GM19468 (cell line): ENCODE measurements at regions not wholly inside any gene's neighbourhood (a gene's known extent, or its start where the extent isn't known, plus 50 kb on each side); places are given as distances from the start of the nearest gene placed in this dataset.

ENCODE experiments used
- ATAC-seq: cut with Tn5 transposase; IDR thresholded peaks from one replicate; pipeline ENCODE4 v1.9.1; 2021; ENCODE audit warnings: mild to moderate bottlenecking, moderate library complexity, moderate number of reproducible peaks; ENCODE audit not compliant: unreplicated experiment; ENCODE audit errors: extremely low read depth

GRCh38 chr6:40274058-40274457, 313.1 kb downstream of the LRFN2 start:
- no peak for ATAC-seq

- no peak for ATAC-seq
These were observed 318.6 kb downstream of the LRFN2 start for GRCh38 chr6:40268614-40269013.

- ATAC-seq: no peak
These were observed 319.0 kb downstream of the LRFN2 start for GRCh38 chr6:40268166-40268565.

- no peak for ATAC-seq
These were observed 321.5 kb downstream of the LRFN2 start for GRCh38 chr6:40265615-40266014.

- no peak for ATAC-seq
These were observed 323.2 kb downstream of the LRFN2 start for GRCh38 chr6:40263970-40264369.

GRCh38 chr6:40262363-40262762, 324.8 kb downstream of the LRFN2 start:
- no peak for ATAC-seq

GRCh38 chr6:40258531-40258930, 324.3 kb upstream of the MOCS1 start:
- ATAC-seq: no peak

- no peak for ATAC-seq
These were observed 322.6 kb upstream of the MOCS1 start for GRCh38 chr6:40256831-40257230.

GRCh38 chr6:40256224-40256623, 322.0 kb upstream of the MOCS1 start:
- ATAC-seq: no peak

GRCh38 chr6:40253420-40253819, 319.2 kb upstream of the MOCS1 start:
- no peak for ATAC-seq

GRCh38 chr6:40252531-40253258, 318.4 kb upstream of the MOCS1 start:
- no peak for ATAC-seq

- no peak for ATAC-seq
These were observed 317.5 kb upstream of the MOCS1 start for GRCh38 chr6:40251637-40252300.

- ATAC-seq: no peak
These were observed 315.7 kb upstream of the MOCS1 start for GRCh38 chr6:40249935-40250334.

GRCh38 chr6:40247516-40248115, 313.4 kb upstream of the MOCS1 start:
- ATAC-seq: no peak

GRCh38 chr6:40244699-40245098, 310.4 kb upstream of the MOCS1 start:
- ATAC-seq: no peak

GRCh38 chr6:40232698-40233097, 298.4 kb upstream of the MOCS1 start:
- ATAC-seq: no peak

- ATAC-seq: no peak
These were observed 293.5 kb upstream of the MOCS1 start for GRCh38 chr6:40227735-40228134.

GRCh38 chr6:40222354-40222753, 288.1 kb upstream of the MOCS1 start:
- ATAC-seq: no peak

GRCh38 chr6:40219799-40220198, 285.5 kb upstream of the MOCS1 start:
- no peak for ATAC-seq

- ATAC-seq: no peak
These were observed 276.4 kb upstream of the MOCS1 start for GRCh38 chr6:40210628-40211056.

- ATAC-seq: no peak
These were observed 271.5 kb upstream of the MOCS1 start for GRCh38 chr6:40205801-40206200.
